ENCODE measurements at regions not wholly inside any gene's neighbourhood (a gene's known extent, or its start where the extent isn't known, plus 50 kb on each side); places are given as distances from the start of the nearest gene placed in this dataset.

GRCh38 chr3:101932326-101933068, 83.2 kb downstream of the NFKBIZ start:
- TF ChIP-seq, protein P1, sequence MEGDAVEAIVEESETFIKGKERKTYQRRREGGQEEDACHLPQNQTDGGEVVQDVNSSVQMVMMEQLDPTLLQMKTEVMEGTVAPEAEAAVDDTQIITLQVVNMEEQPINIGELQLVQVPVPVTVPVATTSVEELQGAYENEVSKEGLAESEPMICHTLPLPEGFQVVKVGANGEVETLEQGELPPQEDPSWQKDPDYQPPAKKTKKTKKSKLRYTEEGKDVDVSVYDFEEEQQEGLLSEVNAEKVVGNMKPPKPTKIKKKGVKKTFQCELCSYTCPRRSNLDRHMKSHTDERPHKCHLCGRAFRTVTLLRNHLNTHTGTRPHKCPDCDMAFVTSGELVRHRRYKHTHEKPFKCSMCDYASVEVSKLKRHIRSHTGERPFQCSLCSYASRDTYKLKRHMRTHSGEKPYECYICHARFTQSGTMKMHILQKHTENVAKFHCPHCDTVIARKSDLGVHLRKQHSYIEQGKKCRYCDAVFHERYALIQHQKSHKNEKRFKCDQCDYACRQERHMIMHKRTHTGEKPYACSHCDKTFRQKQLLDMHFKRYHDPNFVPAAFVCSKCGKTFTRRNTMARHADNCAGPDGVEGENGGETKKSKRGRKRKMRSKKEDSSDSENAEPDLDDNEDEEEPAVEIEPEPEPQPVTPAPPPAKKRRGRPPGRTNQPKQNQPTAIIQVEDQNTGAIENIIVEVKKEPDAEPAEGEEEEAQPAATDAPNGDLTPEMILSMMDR (IDR thresholded peaks at IDR 0.05 in 2 of 3, conservative IDR thresholded peaks at IDR 0.05 in 1 of 3; ENCODE audit: control insufficient read depth in 2 of 3, extremely low read depth in 1 of 3, insufficient read depth in 1 of 3, low read depth in 3 of 3, low read length in 3 of 3), result no peak
- TF ChIP-seq NR2C2 (IDR thresholded peaks at IDR 0.05; ENCODE audit: borderline replicate concordance, control insufficient read depth, insufficient read length, low read depth) (no peak), EZH2 (IDR thresholded peaks at IDR 0.05; ENCODE audit: borderline replicate concordance, control insufficient read depth, low read depth, low read length) (no peak), POLR2A (IDR thresholded peaks at IDR 0.05; ENCODE audit: low read depth, low read length) (no peak), RELA (IDR thresholded peaks at IDR 0.05; ENCODE audit: borderline replicate concordance, partially characterized antibody) (no peak), RCOR1 (conservative IDR thresholded peaks at IDR 0.05; ENCODE audit: low read depth, low read length) (no peak), CBX3 (IDR thresholded peaks at IDR 0.05; ENCODE audit: borderline replicate concordance, low read depth) (no peak), MAX (IDR thresholded peaks at IDR 0.05; ENCODE audit: low read depth, low read length) (no peak), SUZ12 (IDR thresholded peaks at IDR 0.05; ENCODE audit: unreplicated experiment) (no peak), FOS (IDR thresholded peaks at IDR 0.05; ENCODE audit: borderline replicate concordance, extremely low read depth, insufficient read length) (no peak), EGR1 (IDR thresholded peaks at IDR 0.05; ENCODE audit: borderline replicate concordance in 1 of 2, low read depth in 2 of 2, low read length in 2 of 2) (no peak), ATF7 (IDR thresholded peaks at IDR 0.05; ENCODE audit: low read depth) (no peak)
- TF ChIP-seq, protein P2, sequence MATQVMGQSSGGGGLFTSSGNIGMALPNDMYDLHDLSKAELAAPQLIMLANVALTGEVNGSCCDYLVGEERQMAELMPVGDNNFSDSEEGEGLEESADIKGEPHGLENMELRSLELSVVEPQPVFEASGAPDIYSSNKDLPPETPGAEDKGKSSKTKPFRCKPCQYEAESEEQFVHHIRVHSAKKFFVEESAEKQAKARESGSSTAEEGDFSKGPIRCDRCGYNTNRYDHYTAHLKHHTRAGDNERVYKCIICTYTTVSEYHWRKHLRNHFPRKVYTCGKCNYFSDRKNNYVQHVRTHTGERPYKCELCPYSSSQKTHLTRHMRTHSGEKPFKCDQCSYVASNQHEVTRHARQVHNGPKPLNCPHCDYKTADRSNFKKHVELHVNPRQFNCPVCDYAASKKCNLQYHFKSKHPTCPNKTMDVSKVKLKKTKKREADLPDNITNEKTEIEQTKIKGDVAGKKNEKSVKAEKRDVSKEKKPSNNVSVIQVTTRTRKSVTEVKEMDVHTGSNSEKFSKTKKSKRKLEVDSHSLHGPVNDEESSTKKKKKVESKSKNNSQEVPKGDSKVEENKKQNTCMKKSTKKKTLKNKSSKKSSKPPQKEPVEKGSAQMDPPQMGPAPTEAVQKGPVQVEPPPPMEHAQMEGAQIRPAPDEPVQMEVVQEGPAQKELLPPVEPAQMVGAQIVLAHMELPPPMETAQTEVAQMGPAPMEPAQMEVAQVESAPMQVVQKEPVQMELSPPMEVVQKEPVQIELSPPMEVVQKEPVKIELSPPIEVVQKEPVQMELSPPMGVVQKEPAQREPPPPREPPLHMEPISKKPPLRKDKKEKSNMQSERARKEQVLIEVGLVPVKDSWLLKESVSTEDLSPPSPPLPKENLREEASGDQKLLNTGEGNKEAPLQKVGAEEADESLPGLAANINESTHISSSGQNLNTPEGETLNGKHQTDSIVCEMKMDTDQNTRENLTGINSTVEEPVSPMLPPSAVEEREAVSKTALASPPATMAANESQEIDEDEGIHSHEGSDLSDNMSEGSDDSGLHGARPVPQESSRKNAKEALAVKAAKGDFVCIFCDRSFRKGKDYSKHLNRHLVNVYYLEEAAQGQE (IDR thresholded peaks at IDR 0.05; ENCODE audit: low read depth, low read length), result no peak
- TF ChIP-seq, protein P3, sequence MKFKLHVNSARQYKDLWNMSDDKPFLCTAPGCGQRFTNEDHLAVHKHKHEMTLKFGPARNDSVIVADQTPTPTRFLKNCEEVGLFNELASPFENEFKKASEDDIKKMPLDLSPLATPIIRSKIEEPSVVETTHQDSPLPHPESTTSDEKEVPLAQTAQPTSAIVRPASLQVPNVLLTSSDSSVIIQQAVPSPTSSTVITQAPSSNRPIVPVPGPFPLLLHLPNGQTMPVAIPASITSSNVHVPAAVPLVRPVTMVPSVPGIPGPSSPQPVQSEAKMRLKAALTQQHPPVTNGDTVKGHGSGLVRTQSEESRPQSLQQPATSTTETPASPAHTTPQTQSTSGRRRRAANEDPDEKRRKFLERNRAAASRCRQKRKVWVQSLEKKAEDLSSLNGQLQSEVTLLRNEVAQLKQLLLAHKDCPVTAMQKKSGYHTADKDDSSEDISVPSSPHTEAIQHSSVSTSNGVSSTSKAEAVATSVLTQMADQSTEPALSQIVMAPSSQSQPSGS (IDR thresholded peaks at IDR 0.05; ENCODE audit: low read length), result no peak
